ENCODE measurements at regions not wholly inside any gene's neighbourhood (a gene's known extent, or its start where the extent isn't known, plus 50 kb on each side); places are given as distances from the start of the nearest gene placed in this dataset.

DNA sequence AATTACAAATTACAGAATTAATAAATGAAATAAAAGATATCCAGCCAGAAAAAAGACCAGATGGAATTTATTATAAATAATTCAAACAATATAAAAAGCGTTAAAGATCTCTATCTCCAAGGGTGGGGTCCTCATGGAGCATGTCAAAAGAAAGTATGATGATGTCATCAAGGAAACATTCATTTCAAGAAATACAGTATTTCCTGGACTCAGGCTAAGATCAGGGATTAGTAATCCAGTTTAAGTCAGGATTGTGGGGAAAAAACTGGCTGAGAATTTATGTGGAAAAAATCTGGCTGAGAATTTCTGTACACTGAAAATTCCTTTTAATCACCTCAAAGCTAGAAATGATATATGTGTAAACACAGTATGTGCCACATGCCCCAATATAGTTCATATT, 1075.3 kb downstream of the XPNPEP1 start:
- Histone ChIP-seq H3K4me1 (ENCODE audit: control insufficient read depth, insufficient read depth, low read length) (no peaks in the 10 kb centered on the region), H3K9me3 (ENCODE audit: control insufficient read depth, low read length) (no peaks in the 10 kb centered on the region), H3K27me3 (ENCODE audit: control insufficient read depth, insufficient read depth, low read length) (no peaks in the 10 kb centered on the region), H3K9ac (ENCODE audit: low read length) (no peak overlapping the region), H3K4me3 (ENCODE audit: low read length) (no peak overlapping the region), H3K36me3 (ENCODE audit: control insufficient read depth, insufficient read depth, low read length) (no peaks in the 10 kb centered on the region)

DNA sequence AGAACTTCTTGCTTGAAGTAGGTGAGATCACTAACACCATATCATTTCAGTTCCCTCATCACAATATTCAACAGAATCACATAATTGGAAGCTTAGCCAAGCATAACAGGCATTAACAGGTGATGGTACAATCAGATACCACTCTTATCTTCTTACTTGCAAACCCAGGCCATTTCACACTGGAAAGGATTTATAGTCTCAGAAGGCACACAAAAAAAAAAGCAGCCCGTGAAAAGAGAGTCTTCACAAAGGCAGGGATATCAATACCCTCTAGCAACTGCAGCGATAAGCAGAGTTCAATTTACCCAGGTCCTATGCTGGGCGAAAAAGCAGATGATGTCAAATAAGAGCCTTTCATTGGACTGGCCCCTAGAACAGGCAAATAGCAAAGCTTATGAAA, 1082.4 kb downstream of the XPNPEP1 start:
- Histone ChIP-seq H3K9me3 (ENCODE audit: control insufficient read depth, low read length) (no peaks in the 10 kb centered on the region), H3K4me1 (ENCODE audit: control insufficient read depth, insufficient read depth, low read length) (no peaks in the 10 kb centered on the region), H3K4me3 (ENCODE audit: low read length) (no peak overlapping the region), H3K27me3 (ENCODE audit: control insufficient read depth, insufficient read depth, low read length) (no peaks in the 10 kb centered on the region), H3K9ac (ENCODE audit: low read length) (no peak overlapping the region), H3K36me3 (ENCODE audit: control insufficient read depth, insufficient read depth, low read length) (no peaks in the 10 kb centered on the region)

DNA sequence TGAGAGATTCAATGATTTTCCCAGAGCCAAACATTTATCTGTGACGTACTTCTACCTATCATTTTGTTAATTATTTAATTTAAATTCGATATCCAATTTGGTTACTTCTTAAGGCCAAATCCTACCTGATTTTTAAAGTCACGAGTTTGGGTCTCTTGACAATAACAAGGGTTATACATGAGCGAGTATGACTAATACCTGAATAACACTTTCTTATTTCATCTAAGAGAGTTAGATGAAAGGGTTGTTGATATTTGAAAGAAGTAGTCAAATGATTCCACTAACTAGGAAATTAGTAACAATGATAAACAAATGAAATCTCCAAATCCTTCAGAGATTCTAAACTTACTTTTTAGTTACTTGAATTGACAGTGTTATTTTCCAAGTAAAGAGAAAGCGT, 1086.9 kb downstream of the XPNPEP1 start:
- Histone ChIP-seq H3K9ac (ENCODE audit: low read length) (no peak overlapping the region), H3K9me3 (ENCODE audit: control insufficient read depth, low read length) (no peaks in the 10 kb centered on the region), H3K36me3 (ENCODE audit: control insufficient read depth, insufficient read depth, low read length) (no peaks in the 10 kb centered on the region), H3K4me1 (ENCODE audit: control insufficient read depth, insufficient read depth, low read length) (no peaks in the 10 kb centered on the region), H3K27me3 (ENCODE audit: control insufficient read depth, insufficient read depth, low read length) (no peaks in the 10 kb centered on the region), H3K4me3 (ENCODE audit: low read length) (no peak overlapping the region)

DNA sequence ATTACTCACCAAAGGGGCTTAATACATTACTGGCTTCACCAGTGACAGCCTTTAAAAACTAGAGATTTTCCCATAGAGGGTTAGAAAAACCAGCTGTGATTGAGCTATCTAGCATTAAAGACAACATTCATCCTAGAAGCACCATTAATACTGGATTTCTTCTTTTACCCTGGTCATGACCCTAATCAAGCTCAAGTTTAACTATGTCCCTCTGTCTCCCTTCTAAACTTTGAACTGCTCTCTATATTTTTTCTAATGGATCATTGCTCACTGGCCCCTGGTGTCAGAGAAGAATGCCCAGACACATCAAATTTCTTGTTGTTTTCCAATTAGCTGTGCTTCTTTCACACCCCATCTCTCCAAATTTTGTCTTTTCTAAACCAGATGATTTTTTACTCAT, 1101.3 kb downstream of the XPNPEP1 start:
- H3K9me3 ChIP-seq (ENCODE audit: control insufficient read depth, low read length), result no peaks in the 10 kb centered on the region
- H3K27me3 ChIP-seq (ENCODE audit: control insufficient read depth, insufficient read depth, low read length), result no peaks in the 10 kb centered on the region
- no peaks in the 10 kb centered on the region for H3K36me3 ChIP-seq (ENCODE audit: control insufficient read depth, insufficient read depth, low read length)
- H3K4me3 ChIP-seq (ENCODE audit: low read length), result no peak overlapping the region
- no peaks in the 10 kb centered on the region for H3K4me1 ChIP-seq (ENCODE audit: control insufficient read depth, insufficient read depth, low read length)
- no peak overlapping the region for H3K9ac ChIP-seq (ENCODE audit: low read length)

DNA sequence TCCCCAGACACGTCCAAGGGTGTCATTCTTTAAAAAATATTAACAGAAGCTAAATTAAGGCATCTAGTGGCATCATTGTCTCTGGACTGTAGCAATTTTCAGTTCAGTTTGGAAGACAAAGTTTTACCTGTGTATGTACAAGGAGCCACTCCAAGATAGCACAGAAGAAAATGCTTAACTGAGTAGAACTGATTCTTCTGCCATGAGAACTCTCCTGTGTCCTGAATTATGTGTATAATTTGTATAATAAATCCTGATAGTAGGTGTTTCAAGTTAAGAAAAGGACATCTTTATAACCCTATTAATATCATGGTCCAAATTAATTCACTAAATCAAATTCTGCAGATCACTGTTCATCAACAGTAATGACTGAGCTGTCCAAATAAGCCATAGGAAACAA, 1104.0 kb downstream of the XPNPEP1 start:
- H3K9me3 ChIP-seq (ENCODE audit: control insufficient read depth, low read length), result no peaks in the 10 kb centered on the region
- no peak overlapping the region for H3K9ac ChIP-seq (ENCODE audit: low read length)
- no peaks in the 10 kb centered on the region for H3K4me1 ChIP-seq (ENCODE audit: control insufficient read depth, insufficient read depth, low read length)
- H3K27me3 ChIP-seq (ENCODE audit: control insufficient read depth, insufficient read depth, low read length), result no peaks in the 10 kb centered on the region
- H3K4me3 ChIP-seq (ENCODE audit: low read length), result no peak overlapping the region
- no peaks in the 10 kb centered on the region for H3K36me3 ChIP-seq (ENCODE audit: control insufficient read depth, insufficient read depth, low read length)

DNA sequence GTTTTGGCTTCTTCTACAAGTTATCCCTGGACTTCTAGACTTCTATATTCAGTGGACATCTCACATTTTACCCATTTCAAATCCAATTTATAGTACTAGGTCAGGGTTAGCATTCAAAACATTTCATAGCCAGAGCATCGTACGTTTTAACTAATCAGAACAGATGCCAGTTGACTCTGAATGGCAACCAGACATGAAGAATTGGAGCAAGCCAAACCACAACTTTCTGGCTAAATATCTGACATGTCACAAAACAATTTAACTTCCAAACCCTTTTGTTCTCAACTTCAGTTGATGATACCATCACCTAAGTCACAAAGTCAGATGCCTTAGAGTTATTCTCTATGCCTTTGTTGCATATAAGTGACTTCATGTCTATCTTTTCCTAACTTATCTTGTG, 1105.7 kb downstream of the XPNPEP1 start:
- H3K4me1 ChIP-seq (ENCODE audit: control insufficient read depth, insufficient read depth, low read length), result no peaks in the 10 kb centered on the region

DNA sequence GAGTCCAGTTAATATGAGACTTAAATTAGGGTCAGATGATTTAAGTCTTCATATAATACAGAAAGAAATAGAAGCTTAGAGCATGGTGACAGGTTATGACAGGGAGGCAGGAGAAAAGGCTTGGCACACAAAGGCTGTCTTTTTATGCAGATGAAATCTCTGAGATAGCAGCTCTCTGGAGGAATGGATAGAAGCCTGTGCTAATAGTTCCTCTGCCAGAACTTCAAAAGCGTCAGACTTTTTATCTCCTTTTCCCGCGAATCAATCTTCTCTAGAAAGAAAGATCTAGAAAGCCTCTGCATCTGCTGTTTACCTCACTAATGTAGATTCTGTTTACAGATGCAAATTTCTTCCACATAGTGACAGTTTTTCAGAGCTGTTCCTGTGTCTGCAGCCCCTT, 1106.2 kb downstream of the XPNPEP1 start:
- no peaks in the 10 kb centered on the region for H3K4me1 ChIP-seq (ENCODE audit: control insufficient read depth, insufficient read depth, low read length)
- no peak overlapping the region for H3K4me3 ChIP-seq (ENCODE audit: low read length)
- H3K36me3 ChIP-seq (ENCODE audit: control insufficient read depth, insufficient read depth, low read length), result no peaks in the 10 kb centered on the region
- H3K27me3 ChIP-seq (ENCODE audit: control insufficient read depth, insufficient read depth, low read length), result no peaks in the 10 kb centered on the region
- no peak overlapping the region for H3K9ac ChIP-seq (ENCODE audit: low read length)
- no peaks in the 10 kb centered on the region for H3K9me3 ChIP-seq (ENCODE audit: control insufficient read depth, low read length)

More for the DNA sequence above, 1105.7 kb downstream of the XPNPEP1 start:
- H3K27me3 ChIP-seq (ENCODE audit: control insufficient read depth, insufficient read depth, low read length), result no peaks in the 10 kb centered on the region
- no peak overlapping the region for H3K4me3 ChIP-seq (ENCODE audit: low read length)
- no peaks in the 10 kb centered on the region for H3K9me3 ChIP-seq (ENCODE audit: control insufficient read depth, low read length)
- no peak overlapping the region for H3K9ac ChIP-seq (ENCODE audit: low read length)
- H3K36me3 ChIP-seq (ENCODE audit: control insufficient read depth, insufficient read depth, low read length), result no peaks in the 10 kb centered on the region

DNA sequence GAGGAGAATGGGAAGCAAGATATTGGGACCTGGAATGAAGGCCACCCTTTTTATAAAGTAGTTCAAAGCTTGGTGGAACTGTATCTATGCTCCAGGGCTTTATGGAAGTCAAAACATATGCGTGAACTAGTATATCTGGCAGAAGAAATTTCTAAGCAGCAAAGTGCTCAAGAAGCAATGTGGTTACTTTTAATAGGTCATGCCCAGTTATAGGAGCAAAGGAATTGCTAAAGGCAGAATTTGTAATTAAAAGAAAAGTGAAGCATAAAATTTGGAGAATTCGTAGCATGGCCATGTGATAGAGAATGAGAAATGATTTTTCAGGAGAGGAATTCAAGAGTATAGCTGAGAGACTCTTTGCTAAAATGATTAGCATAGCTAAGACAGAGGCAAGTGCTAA, 1110.4 kb downstream of the XPNPEP1 start:
- H3K9me3 ChIP-seq (ENCODE audit: control insufficient read depth, low read length), result no peaks in the 10 kb centered on the region
- H3K9ac ChIP-seq (ENCODE audit: low read length), result no peak overlapping the region
- H3K4me1 ChIP-seq (ENCODE audit: control insufficient read depth, insufficient read depth, low read length), result no peaks in the 10 kb centered on the region
- H3K36me3 ChIP-seq (ENCODE audit: control insufficient read depth, insufficient read depth, low read length), result no peaks in the 10 kb centered on the region
- no peak overlapping the region for H3K4me3 ChIP-seq (ENCODE audit: low read length)
- no peaks in the 10 kb centered on the region for H3K27me3 ChIP-seq (ENCODE audit: control insufficient read depth, insufficient read depth, low read length)

DNA sequence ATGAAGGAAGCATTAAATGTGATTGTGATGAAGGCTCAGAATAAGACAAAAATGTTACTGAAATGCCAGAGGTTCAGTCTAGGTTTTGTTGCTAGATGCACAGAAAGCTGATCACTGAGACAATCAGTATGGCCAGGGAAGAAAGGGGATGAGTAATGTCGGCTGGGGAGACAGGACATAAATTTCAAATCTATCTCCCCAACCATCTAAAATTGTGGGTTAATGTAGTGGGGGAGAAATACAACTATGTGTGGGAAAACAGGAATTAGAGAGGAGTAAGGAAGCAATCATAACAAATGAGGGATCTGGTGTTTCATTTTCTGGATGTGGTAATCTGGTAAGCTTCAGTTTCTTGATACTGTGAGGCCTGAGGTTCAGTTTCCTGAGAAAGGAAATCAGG, 1111.0 kb downstream of the XPNPEP1 start:
- Histone ChIP-seq H3K4me3 (ENCODE audit: low read length) (no peak overlapping the region), H3K9me3 (ENCODE audit: control insufficient read depth, low read length) (no peaks in the 10 kb centered on the region), H3K27me3 (ENCODE audit: control insufficient read depth, insufficient read depth, low read length) (no peaks in the 10 kb centered on the region), H3K4me1 (ENCODE audit: control insufficient read depth, insufficient read depth, low read length) (no peaks in the 10 kb centered on the region), H3K36me3 (ENCODE audit: control insufficient read depth, insufficient read depth, low read length) (no peaks in the 10 kb centered on the region), H3K9ac (ENCODE audit: low read length) (no peak overlapping the region)

DNA sequence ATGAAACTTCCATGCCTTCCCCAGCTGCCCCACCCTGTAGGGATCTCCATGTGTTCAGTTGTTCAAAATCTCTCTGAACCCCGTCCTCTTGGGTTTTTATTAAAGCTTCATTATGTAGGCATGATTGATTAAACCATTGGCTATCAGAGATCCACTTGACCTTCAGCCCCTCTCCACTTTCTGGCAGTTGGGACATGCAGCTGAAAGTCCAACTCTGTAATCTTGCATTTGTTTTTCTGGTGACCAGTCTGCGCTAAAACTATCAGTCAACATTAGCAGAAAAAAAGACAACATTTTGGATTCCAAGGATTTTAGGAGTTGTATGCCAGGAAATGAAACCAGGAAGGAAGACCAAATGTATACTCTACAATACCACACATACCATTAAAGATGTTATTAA, 1115.1 kb downstream of the XPNPEP1 start:
- no peaks in the 10 kb centered on the region for H3K27me3 ChIP-seq (ENCODE audit: control insufficient read depth, insufficient read depth, low read length)
- no peak overlapping the region for H3K9ac ChIP-seq (ENCODE audit: low read length)

DNA sequence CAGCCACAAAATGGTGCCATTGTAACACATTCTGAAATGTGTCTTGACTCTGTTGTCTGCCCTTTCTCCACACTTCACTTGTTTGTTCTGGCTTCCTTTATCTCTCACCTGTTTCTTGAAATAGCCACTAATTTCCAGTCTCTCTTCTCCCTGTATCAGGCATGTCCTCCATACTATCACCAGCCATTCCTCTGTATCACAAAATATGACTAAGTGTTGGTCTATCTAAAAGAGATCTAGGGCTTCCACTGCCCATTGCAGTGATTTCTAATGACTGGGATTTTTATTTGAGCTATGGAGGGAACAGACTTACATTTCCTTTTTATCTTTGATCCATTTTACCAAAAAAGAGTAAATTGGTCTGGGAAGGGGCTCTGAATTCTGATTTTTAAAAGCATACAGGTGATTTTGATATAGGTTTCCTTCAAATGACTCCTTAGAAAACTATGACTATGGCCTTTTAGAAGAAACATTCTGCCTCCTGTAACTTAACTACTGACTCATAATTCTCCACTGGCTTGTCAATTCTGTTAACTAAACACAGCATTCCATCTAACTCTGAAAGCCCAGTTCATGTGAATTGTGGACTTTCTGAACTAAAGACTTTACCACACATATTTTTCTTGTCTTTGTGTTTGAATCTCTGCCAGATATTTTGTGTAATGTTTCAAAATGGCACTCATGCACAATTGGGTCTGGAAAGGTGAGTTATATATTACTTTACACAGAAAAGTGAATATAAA, 1121.4 kb downstream of the XPNPEP1 start:
- Histone ChIP-seq H3K4me3 (ENCODE audit: low read length) (no peak overlapping the region), H3K9ac (ENCODE audit: low read length) (no peak overlapping the region), H3K4me1 (ENCODE audit: control insufficient read depth, insufficient read depth, low read length) (no peaks in the 10 kb centered on the region), H3K9me3 (ENCODE audit: control insufficient read depth, low read length) (no peaks in the 10 kb centered on the region), H3K27me3 (ENCODE audit: control insufficient read depth, insufficient read depth, low read length) (no peaks in the 10 kb centered on the region), H3K36me3 (ENCODE audit: control insufficient read depth, insufficient read depth, low read length) (no peaks in the 10 kb centered on the region)

More for the DNA sequence above, 1115.1 kb downstream of the XPNPEP1 start:
- Histone ChIP-seq H3K4me3 (ENCODE audit: low read length) (no peak overlapping the region), H3K4me1 (ENCODE audit: control insufficient read depth, insufficient read depth, low read length) (no peaks in the 10 kb centered on the region), H3K9me3 (ENCODE audit: control insufficient read depth, low read length) (no peaks in the 10 kb centered on the region), H3K36me3 (ENCODE audit: control insufficient read depth, insufficient read depth, low read length) (no peaks in the 10 kb centered on the region)

DNA sequence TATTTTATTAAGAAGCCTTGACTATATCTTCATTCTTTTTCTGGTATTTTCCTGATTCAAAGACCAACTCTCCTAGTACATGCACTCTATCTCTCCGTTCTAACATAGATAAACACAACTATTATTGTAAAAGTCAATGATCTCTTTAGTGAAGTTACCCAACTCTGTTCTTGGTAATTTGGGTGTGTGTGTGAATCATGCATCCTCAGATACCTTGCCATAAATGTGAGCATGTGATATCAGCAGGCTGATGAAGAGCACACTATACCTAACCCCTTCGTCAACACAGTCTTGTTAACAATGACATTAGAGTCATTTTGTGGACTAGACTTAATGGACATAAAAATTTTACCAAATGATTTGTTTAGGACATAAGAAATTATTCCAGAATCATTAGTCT, 1122.1 kb downstream of the XPNPEP1 start:
- no peaks in the 10 kb centered on the region for H3K4me1 ChIP-seq (ENCODE audit: control insufficient read depth, insufficient read depth, low read length)
- H3K27me3 ChIP-seq (ENCODE audit: control insufficient read depth, insufficient read depth, low read length), result no peaks in the 10 kb centered on the region
- no peaks in the 10 kb centered on the region for H3K36me3 ChIP-seq (ENCODE audit: control insufficient read depth, insufficient read depth, low read length)
- H3K9me3 ChIP-seq (ENCODE audit: control insufficient read depth, low read length), result no peaks in the 10 kb centered on the region
- H3K9ac ChIP-seq (ENCODE audit: low read length), result no peak overlapping the region
- H3K4me3 ChIP-seq (ENCODE audit: low read length), result no peak overlapping the region

DNA sequence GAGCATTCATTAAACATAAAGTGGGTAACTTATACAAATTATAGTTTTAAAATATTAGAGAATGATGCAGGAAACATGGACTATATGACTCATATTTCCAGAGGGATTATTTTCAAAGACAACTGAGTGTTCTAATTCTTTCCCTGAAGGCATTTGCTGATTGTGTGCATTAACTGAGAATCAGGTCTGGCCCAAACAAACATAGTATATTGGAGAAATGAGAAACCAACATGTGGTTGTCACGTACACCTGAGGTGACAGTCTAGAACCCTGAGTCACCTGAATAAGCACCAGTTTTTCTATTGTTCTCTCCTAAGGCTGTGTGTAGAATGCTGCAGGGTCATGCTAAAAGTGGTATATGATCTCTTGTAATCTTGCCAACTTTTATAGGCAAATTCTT, 1125.7 kb downstream of the XPNPEP1 start:
- H3K4me1 ChIP-seq (ENCODE audit: control insufficient read depth, insufficient read depth, low read length), result no peaks in the 10 kb centered on the region
- no peaks in the 10 kb centered on the region for H3K27me3 ChIP-seq (ENCODE audit: control insufficient read depth, insufficient read depth, low read length)
- no peak overlapping the region for H3K9ac ChIP-seq (ENCODE audit: low read length)
- H3K36me3 ChIP-seq (ENCODE audit: control insufficient read depth, insufficient read depth, low read length), result no peaks in the 10 kb centered on the region
- no peak overlapping the region for H3K4me3 ChIP-seq (ENCODE audit: low read length)
- H3K9me3 ChIP-seq (ENCODE audit: control insufficient read depth, low read length), result no peaks in the 10 kb centered on the region

Data from mucosa of stomach (tissue), 1 donor.